A549 (cell line): ENCODE measurements at regions not wholly inside any gene's neighbourhood (a gene's known extent, or its start where the extent isn't known, plus 50 kb on each side); places are given as distances from the start of the nearest gene placed in this dataset.

Experiments used
- ATAC-seq, 2 experiments: fragments of 200-7000 bp in 1 of 2; fragments of >200 bp in 1 of 2; cut with Nextera tagmentation in 1 of 2; cut with Tn5 transposase in 1 of 2; 3 replicates each; pipeline versions ENCODE4 v1.8.0 to v1.9.1; 2018 to 2020; ENCODE audit warnings: mild to moderate bottlenecking in 1 of 2, moderate library complexity in 1 of 2
- CTCF ChIA-PET: fragments of 300-600 bp; sonication (Branson Sonifier 250); formaldehyde crosslinking; extraction: SDS; loops from one replicate; lab custom pipeline; 2021; ENCODE audit warnings: antibody characterized with exemption, inconsistent platforms; lab: Yijun Ruan, JAX
- POLR2A ChIA-PET: fragments of 350-600 bp; formaldehyde crosslinking; extraction: SDS; loops from one replicate; lab custom pipeline; 2021; ENCODE audit warnings: antibody characterized with exemption, inconsistent platforms; lab: Yijun Ruan, JAX
- DNase-seq, 2 experiments: peaks; one replicate each; pipeline versions ENCODE4 v3.0.0 to v3.0.0-alpha.2; 2011 to 2016; ENCODE audit warnings: low read depth in 1 of 2, low spot score in 1 of 2
- FAIRE-seq: peaks from 2 replicates; lab custom pipeline; 2011; peaks lifted over from hg19 to GRCh38; lab: Jason Lieb, UNC
- H3K27ac ChIP-seq, 2 experiments: fragments of >200 bp; sonication (Bioruptor Twin); formaldehyde crosslinking; 3 replicates each; pipeline ENCODE4 v1.5.1; 2016 to 2017
- H3K4me1 ChIP-seq: fragments of >200 bp; sonication (Bioruptor Twin); formaldehyde crosslinking; 3 replicates; pipeline ENCODE4 v1.6.1; 2016
- H3K4me2 ChIP-seq: fragments of >200 bp; sonication (Bioruptor Twin); formaldehyde crosslinking; 3 replicates; pipeline ENCODE4 v1.6.1; 2016
- H3K4me3 ChIP-seq: fragments of >200 bp; sonication (Bioruptor Twin); formaldehyde crosslinking; 3 replicates; pipeline ENCODE4 v1.5.1; 2016
- H3K9me3 ChIP-seq: fragments of >200 bp; sonication (Bioruptor Twin); formaldehyde crosslinking; 3 replicates; pipeline ENCODE4 v1.6.1; 2016
- ATOH8 ChIP-seq: fragments of 250-450 bp; sonication (Bioruptor Pico); IDR thresholded peaks from 2 replicates; pipeline ENCODE4 v1.5.0; 2020; ENCODE audit warnings: low read depth, mild to moderate bottlenecking, moderate library complexity
- CBX8 ChIP-seq: fragments of 200-600 bp; sonication (generic); IDR thresholded peaks from 2 replicates; pipeline ENCODE4 v1.6.1; 2016
- CEBPB ChIP-seq, 2 experiments: fragments of >200 bp in 1 of 2; sonication (Bioruptor Twin) in 1 of 2; formaldehyde crosslinking in 1 of 2; IDR thresholded peaks; 2 replicates each; pipeline ENCODE4 v1.6.1; 2012 to 2016
- CHD4 ChIP-seq: fragments of 200-600 bp; sonication (generic); IDR thresholded peaks from 2 replicates; pipeline ENCODE4 v1.6.1; 2016; ENCODE audit warnings: antibody characterized with exemption, mild to moderate bottlenecking, borderline replicate concordance
- CTCF ChIP-seq: fragments of >200 bp; sonication (Bioruptor Twin); formaldehyde crosslinking; IDR thresholded peaks from 3 replicates; pipeline ENCODE4 v1.5.1; 2016
- EHF ChIP-seq: fragments of 250-450 bp; sonication (Bioruptor Pico); IDR thresholded peaks from 2 replicates; pipeline ENCODE4 v1.5.0; 2020; ENCODE audit warnings: mild to moderate bottlenecking
- EP300 ChIP-seq, 2 experiments: fragments of >200 bp; sonication (Bioruptor Twin); formaldehyde crosslinking; IDR thresholded peaks; 2 replicates in 1 of 2; 3 replicates in 1 of 2; pipeline ENCODE4 v1.6.1; 2016 to 2017
- ESRRA ChIP-seq: fragments of 150-350 bp; IDR thresholded peaks from 2 replicates; pipeline ENCODE4 v1.6.1; 2014; ENCODE audit warnings: mild to moderate bottlenecking, low read length, borderline replicate concordance
- FOSL2 ChIP-seq, 2 experiments: fragments of 450-650 bp in 1 of 2; fragments of >200 bp in 1 of 2; sonication (Bioruptor Twin) in 1 of 2; formaldehyde crosslinking; IDR thresholded peaks; 2 replicates each; pipeline versions ENCODE4 v1.5.0 to v1.6.1; 2016 to 2020; ENCODE audit warnings: mild to moderate bottlenecking in 1 of 2, moderate library complexity in 1 of 2
- HMGXB4 ChIP-seq: fragments of 250-450 bp; sonication (Bioruptor Pico); IDR thresholded peaks from 2 replicates; pipeline ENCODE4 v1.5.0; 2021; ENCODE audit warnings: mild to moderate bottlenecking, moderate library complexity, borderline replicate concordance
- JUN ChIP-seq, 2 experiments: fragments of >200 bp; sonication (Bioruptor Twin); formaldehyde crosslinking; IDR thresholded peaks; 2 replicates in 1 of 2; 3 replicates in 1 of 2; pipeline ENCODE4 v1.6.1; 2016 to 2017
- MAFK ChIP-seq: fragments of 450-650 bp; IDR thresholded peaks from 2 replicates; pipeline ENCODE4 v1.6.1; 2014; ENCODE audit not compliant: partially characterized antibody
- MAZ ChIP-seq: fragments of 150-350 bp; IDR thresholded peaks from 2 replicates; pipeline ENCODE4 v1.6.1; 2014; ENCODE audit warnings: antibody characterized with exemption, low read depth, low read length, borderline replicate concordance
- MYC ChIP-seq: IDR thresholded peaks from 2 replicates; pipeline ENCODE4 v1.6.1; 2012; ENCODE audit warnings: mild to moderate bottlenecking, inconsistent platforms, low read length, improper control_type of control experiment, borderline replicate concordance
- NR3C1 ChIP-seq: fragments of >200 bp; sonication (Bioruptor Twin); formaldehyde crosslinking; IDR thresholded peaks from 3 replicates; pipeline ENCODE4 v1.6.1; 2017
- RAD21 ChIP-seq, 2 experiments: fragments of >200 bp in 1 of 2; sonication (Bioruptor Twin) in 1 of 2; formaldehyde crosslinking in 1 of 2; IDR thresholded peaks in 1 of 2; conservative IDR thresholded peaks in 1 of 2; 2 replicates in 1 of 2; 3 replicates in 1 of 2; pipeline ENCODE4 v1.6.1; 2012 to 2018; ENCODE audit warnings: inconsistent platforms in 1 of 2
- RARB ChIP-seq: fragments of 250-450 bp; sonication (Bioruptor Pico); IDR thresholded peaks from 2 replicates; pipeline ENCODE4 v1.8.0; 2021; ENCODE audit warnings: mild to moderate bottlenecking, moderate library complexity
- RCOR1 ChIP-seq: fragments of 150-350 bp; IDR thresholded peaks from 2 replicates; pipeline ENCODE4 v1.6.1; 2014; ENCODE audit warnings: antibody characterized with exemption, low read length, low read depth
- REST ChIP-seq: fragments of 200-600 bp; sonication (generic); IDR thresholded peaks from 2 replicates; pipeline ENCODE4 v1.6.1; 2016; ENCODE audit warnings: antibody characterized with exemption, mild to moderate bottlenecking, moderate library complexity
- RNF2 ChIP-seq: fragments of 200-600 bp; sonication (generic); IDR thresholded peaks from 2 replicates; pipeline ENCODE4 v1.6.1; 2016; ENCODE audit warnings: low read depth, mild to moderate bottlenecking, antibody characterized with exemption, moderate library complexity, borderline replicate concordance
- SMC3 ChIP-seq: fragments of >200 bp; sonication (Bioruptor Twin); formaldehyde crosslinking; IDR thresholded peaks from 3 replicates; pipeline ENCODE4 v1.6.1; 2018; ENCODE audit warnings: inconsistent platforms
- TP53 ChIP-seq: fragments of 250-450 bp; sonication (Bioruptor Pico); IDR thresholded peaks from 2 replicates; pipeline ENCODE4 v1.5.0; 2021; ENCODE audit warnings: mild to moderate bottlenecking, moderate library complexity
- ZC3H11A ChIP-seq: fragments of 450-650 bp; IDR thresholded peaks from 2 replicates; pipeline ENCODE4 v1.6.1; 2014; ENCODE audit warnings: antibody characterized with exemption, mild to moderate bottlenecking
- WGBS: methylation state at CpG from one replicate; pipeline ENCODE4 v1.1.6; 2017; ENCODE audit errors: missing lambda C conversion rate; 5-methylcytosine and 5-hydroxymethylcytosine counted together
- TF ChIP-seq, protein P1 (sequence below): fragments of >200 bp; sonication (Bioruptor Twin); formaldehyde crosslinking; IDR thresholded peaks from 2 replicates; pipeline ENCODE4 v1.6.1; 2016

- FAIRE-seq = no peak
Measured at GRCh38 chr2:151182899-151183809, 78.5 kb downstream of the RBM43 start.

DNA sequence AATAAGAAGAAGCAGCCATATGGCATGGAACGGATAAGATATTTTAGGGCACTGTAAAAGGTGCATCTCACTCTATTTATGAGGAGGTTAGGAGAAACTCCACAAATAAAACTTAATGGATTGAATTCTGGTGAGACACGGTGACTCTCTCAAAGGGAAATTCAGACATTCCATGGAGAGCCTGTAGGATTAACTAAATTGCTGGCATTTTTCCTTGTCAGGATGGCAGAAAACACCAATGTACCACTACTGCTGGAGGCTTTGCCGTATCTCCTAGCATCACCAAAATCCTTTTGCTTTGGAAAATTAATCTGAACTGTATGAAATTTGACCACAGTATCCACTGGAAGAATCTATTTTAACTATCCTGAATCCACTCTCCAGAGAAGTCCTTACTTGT is 79.3 kb downstream of the RBM43 start:
- Histone ChIP-seq H3K4me2 (no peak overlapping the region), H3K4me3 (no peak overlapping the region), H3K9me3 (no peaks in the 10 kb centered on the region), H3K4me1 (no peaks in the 10 kb centered on the region), H3K27ac (no peak overlapping the region)
- no peak for TF ChIP-seq CBX8
- TF ChIP-seq NR3C1 = no peak
- TF ChIP-seq CHD4 = no peak
- TF ChIP-seq MAZ = no peak
- TF ChIP-seq EHF (CRISPR knock-in tag) = no peak
- WGBS = 24% methylated on average over 3 of the region's 3 CpGs
- no peak for FAIRE-seq
- POLR2A ChIA-PET = no interaction called here
- no peak for DNase-seq
- CTCF ChIA-PET = no interaction called here
- no peak for ATAC-seq

More at GRCh38 chr2:151182899-151183809, 78.5 kb downstream of the RBM43 start:
- no peaks in the 10 kb centered on the region for H3K9me3 ChIP-seq
- ChIA-PET POLR2A (no interaction called here), CTCF (interaction anchor here (1.2 kb wide), 1 partner anchor 9 kb away, joined by 4 read pairs; no protein-coding TSS in a partner anchor)
- TF ChIP-seq, protein P1, sequence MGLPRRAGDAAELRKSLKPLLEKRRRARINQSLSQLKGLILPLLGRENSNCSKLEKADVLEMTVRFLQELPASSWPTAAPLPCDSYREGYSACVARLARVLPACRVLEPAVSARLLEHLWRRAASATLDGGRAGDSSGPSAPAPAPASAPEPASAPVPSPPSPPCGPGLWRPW = no peak
- TF ChIP-seq TP53 (no peak), MYC (no peak), REST (no peak), MAFK (no peak), ZC3H11A (no peak), ESRRA (no peak)
- no peak for ATAC-seq
- H3K4me1 ChIP-seq = no peaks in the 10 kb centered on the region
- no peak overlapping the region for H3K4me3 ChIP-seq
- no peak for DNase-seq
- H3K4me2 ChIP-seq = no peak overlapping the region
- no peak overlapping the region for H3K27ac ChIP-seq
- 28% methylated on average over 7 of the region's 7 CpGs for WGBS

DNA sequence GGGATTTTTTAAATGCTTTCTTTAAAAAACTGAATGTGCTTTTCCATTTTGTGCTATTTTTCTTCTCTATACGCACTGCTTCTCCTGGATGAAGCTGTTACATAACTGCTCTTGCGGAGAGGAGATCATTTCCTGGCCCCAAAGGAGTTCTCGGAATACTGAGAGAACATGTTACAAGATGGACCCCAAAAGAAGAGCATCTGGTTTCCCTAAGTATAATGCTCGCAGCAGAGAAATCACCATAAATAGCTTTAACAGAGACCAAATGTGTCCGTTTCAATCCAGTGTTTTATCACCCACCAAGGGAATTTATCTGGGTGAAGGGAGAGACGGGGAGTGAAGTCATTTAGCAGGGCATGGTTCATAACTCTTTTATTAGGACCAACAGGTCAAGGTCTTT is 80.1 kb downstream of the RBM43 start:
- H3K4me3 ChIP-seq = no peak overlapping the region
- H3K9me3 ChIP-seq = no peaks in the 10 kb centered on the region
- ChIA-PET CTCF (no interaction called here), POLR2A (no interaction called here)
- no peak for ATAC-seq
- H3K27ac ChIP-seq = no peak overlapping the region
- no peaks in the 10 kb centered on the region for H3K4me1 ChIP-seq
- 24% methylated on average over 6 of the region's 6 CpGs for WGBS
- DNase-seq = no peak
- FAIRE-seq = no peak
- H3K4me2 ChIP-seq = no peak overlapping the region
- TF ChIP-seq CTCF = no peak
- no peak for TF ChIP-seq MAFK
- TF ChIP-seq EHF (CRISPR knock-in tag) = no peak
- no peak for TF ChIP-seq JUN (IDR thresholded peaks at IDR 0.05)
- TF ChIP-seq ZC3H11A = no peak
- TF ChIP-seq EP300 (IDR thresholded peaks at IDR 0.05) = no peak
- TF ChIP-seq RAD21 (conservative IDR thresholded peaks at IDR 0.05 in 1 of 2, IDR thresholded peaks at IDR 0.05 in 1 of 2) = no peak
- no peak for TF ChIP-seq RARB (CRISPR knock-in tag)
- TF ChIP-seq SMC3 = no peak
- no peak for TF ChIP-seq RCOR1
- no peak for TF ChIP-seq CEBPB (IDR thresholded peaks at IDR 0.05)
- TF ChIP-seq FOSL2 (IDR thresholded peaks at IDR 0.05) = no peak
- no peak for TF ChIP-seq FOSL2 (CRISPR knock-in tag; IDR thresholded peaks at IDR 0.05)
- no peak for TF ChIP-seq HMGXB4 (CRISPR knock-in tag)
- no peak for TF ChIP-seq RNF2
- TF ChIP-seq MYC = no peak
- no peak for TF ChIP-seq ATOH8 (CRISPR knock-in tag)
